HepG2 (cell line): ENCODE measurements at regions not wholly inside any gene's neighbourhood (a gene's known extent, or its start where the extent isn't known, plus 50 kb on each side); places are given as distances from the start of the nearest gene placed in this dataset.

Experiments
- EEA1 ChIP-seq: sonication (generic); formaldehyde crosslinking; IDR thresholded peaks from 2 replicates; pipeline ENCODE4 v1.5.1; 2020; ENCODE audit warnings: mild to moderate bottlenecking, missing genetic modification reagents, borderline replicate concordance
- ELF3 ChIP-seq: IDR thresholded peaks from 2 replicates; pipeline ENCODE4 v1.6.1; 2016; ENCODE audit warnings: missing genetic modification reagents, missing compliant biosample characterization
- GLI4 ChIP-seq: sonication (generic); formaldehyde crosslinking; IDR thresholded peaks from 2 replicates; pipeline ENCODE4 v1.5.1; 2020; ENCODE audit warnings: missing genetic modification reagents, mild to moderate bottlenecking, moderate library complexity, borderline replicate concordance
- KDM1A ChIP-seq: IDR thresholded peaks from 2 replicates; pipeline ENCODE4 v1.6.1; 2016; ENCODE audit warnings: missing compliant biosample characterization
- MATR3 ChIP-seq: sonication (generic); formaldehyde crosslinking; IDR thresholded peaks from 2 replicates; pipeline ENCODE4 v1.4.0; 2020; ENCODE audit warnings: missing genetic modification reagents
- MED13 ChIP-seq: sonication (generic); formaldehyde crosslinking; IDR thresholded peaks from 2 replicates; pipeline ENCODE4 v1.5.0; 2020; ENCODE audit warnings: missing genetic modification reagents
- RNF2 ChIP-seq: fragments of 450-650 bp; conservative IDR thresholded peaks from 2 replicates; pipeline ENCODE4 v1.6.1; 2016; ENCODE audit warnings: low read depth
- WIZ ChIP-seq: sonication (generic); formaldehyde crosslinking; IDR thresholded peaks from 2 replicates; pipeline ENCODE4 v1.5.1; 2020; ENCODE audit warnings: mild to moderate bottlenecking, missing genetic modification reagents
- YEATS4 ChIP-seq: sonication (generic); formaldehyde crosslinking; IDR thresholded peaks from 2 replicates; pipeline ENCODE4 v1.4.0; 2020; ENCODE audit warnings: missing genetic modification reagents, borderline replicate concordance
- ZBTB21 ChIP-seq: sonication (generic); formaldehyde crosslinking; IDR thresholded peaks from 2 replicates; pipeline ENCODE4 v1.4.0; 2020; ENCODE audit warnings: missing genetic modification reagents
- ZC3H4 ChIP-seq: sonication (generic); formaldehyde crosslinking; IDR thresholded peaks from 2 replicates; pipeline ENCODE4 v1.4.0; 2020; ENCODE audit warnings: missing genetic modification reagents, borderline replicate concordance
- ZNF136 ChIP-seq: sonication (generic); formaldehyde crosslinking; IDR thresholded peaks from 2 replicates; pipeline ENCODE4 v1.8.1; 2022; ENCODE audit warnings: low read depth, mild to moderate bottlenecking, moderate library complexity, missing genetic modification reagents
- ZNF138 ChIP-seq: sonication (generic); formaldehyde crosslinking; IDR thresholded peaks from 2 replicates; pipeline ENCODE4 v1.5.0; 2020; ENCODE audit warnings: mild to moderate bottlenecking, low read depth, missing genetic modification reagents
- ZNF343 ChIP-seq: sonication (generic); formaldehyde crosslinking; IDR thresholded peaks from 2 replicates; pipeline ENCODE4 v1.4.0; 2020; ENCODE audit warnings: mild to moderate bottlenecking, missing genetic modification reagents
- ZNF543 ChIP-seq: sonication (generic); formaldehyde crosslinking; IDR thresholded peaks from 2 replicates; pipeline ENCODE4 v1.4.0; 2020; ENCODE audit warnings: mild to moderate bottlenecking, missing genetic modification reagents
- ZNF605 ChIP-seq: sonication (generic); formaldehyde crosslinking; IDR thresholded peaks from 2 replicates; pipeline ENCODE4 v1.8.0; 2022; ENCODE audit warnings: mild to moderate bottlenecking, missing genetic modification reagents
- ZSCAN29 ChIP-seq: sonication (generic); formaldehyde crosslinking; conservative IDR thresholded peaks from 2 replicates; pipeline ENCODE4 v1.4.0; 2020; ENCODE audit warnings: mild to moderate bottlenecking, missing genetic modification reagents
- TF ChIP-seq, protein P1 (sequence below): sonication (generic); formaldehyde crosslinking; IDR thresholded peaks from 2 replicates; pipeline ENCODE4 v1.4.0; 2020; ENCODE audit warnings: missing genetic modification reagents, borderline replicate concordance
- TF ChIP-seq, protein P2 (sequence below): sonication (generic); formaldehyde crosslinking; IDR thresholded peaks from 2 replicates; pipeline ENCODE4 v1.4.0; 2020; ENCODE audit warnings: missing genetic modification reagents, borderline replicate concordance
- TF ChIP-seq, protein P3 (sequence below): sonication (generic); formaldehyde crosslinking; IDR thresholded peaks from 2 replicates; pipeline ENCODE4 v1.8.1; 2023; ENCODE audit warnings: mild to moderate bottlenecking, missing genetic modification reagents, borderline replicate concordance
- TF ChIP-seq, protein P4 (sequence below): sonication (generic); formaldehyde crosslinking; IDR thresholded peaks from 2 replicates; pipeline ENCODE4 v1.5.0; 2020; ENCODE audit warnings: missing genetic modification reagents
- TF ChIP-seq, protein P5 (sequence below), 2 experiments: sonication (generic) in 1 of 2; formaldehyde crosslinking in 1 of 2; IDR thresholded peaks; 2 replicates each; pipeline versions ENCODE4 v1.5.1 to v1.6.1; 2011 to 2020; ENCODE audit warnings: borderline replicate concordance in 1 of 2, low read depth in 1 of 2, low read length in 1 of 2, mild to moderate bottlenecking in 1 of 2, missing genetic modification reagents in 1 of 2, moderate library complexity in 1 of 2

DNA sequence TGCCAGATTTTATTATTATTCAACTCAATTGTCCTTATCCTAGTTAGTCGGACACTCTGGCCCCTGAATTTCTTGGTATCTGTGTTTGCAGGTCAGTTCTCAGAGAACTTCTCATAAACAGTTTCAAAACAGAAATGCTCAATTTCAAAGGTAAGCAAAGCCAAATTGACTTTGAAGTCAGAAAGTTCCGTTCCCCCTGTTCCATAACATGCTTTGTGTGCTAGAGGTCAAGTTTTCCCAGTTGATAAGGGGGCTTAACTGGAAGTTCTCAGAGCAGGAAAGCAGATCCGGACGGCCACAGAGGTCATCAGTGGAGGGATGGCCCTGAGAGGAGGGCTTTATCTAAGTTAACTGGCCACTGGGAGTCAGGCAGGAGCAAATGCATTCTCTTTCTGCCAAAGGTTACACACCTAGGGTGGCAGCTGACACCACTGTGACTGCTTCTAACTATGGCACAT is 417.2 kb downstream of the COG6 start (continued):
- TF ChIP-seq, protein P1, sequence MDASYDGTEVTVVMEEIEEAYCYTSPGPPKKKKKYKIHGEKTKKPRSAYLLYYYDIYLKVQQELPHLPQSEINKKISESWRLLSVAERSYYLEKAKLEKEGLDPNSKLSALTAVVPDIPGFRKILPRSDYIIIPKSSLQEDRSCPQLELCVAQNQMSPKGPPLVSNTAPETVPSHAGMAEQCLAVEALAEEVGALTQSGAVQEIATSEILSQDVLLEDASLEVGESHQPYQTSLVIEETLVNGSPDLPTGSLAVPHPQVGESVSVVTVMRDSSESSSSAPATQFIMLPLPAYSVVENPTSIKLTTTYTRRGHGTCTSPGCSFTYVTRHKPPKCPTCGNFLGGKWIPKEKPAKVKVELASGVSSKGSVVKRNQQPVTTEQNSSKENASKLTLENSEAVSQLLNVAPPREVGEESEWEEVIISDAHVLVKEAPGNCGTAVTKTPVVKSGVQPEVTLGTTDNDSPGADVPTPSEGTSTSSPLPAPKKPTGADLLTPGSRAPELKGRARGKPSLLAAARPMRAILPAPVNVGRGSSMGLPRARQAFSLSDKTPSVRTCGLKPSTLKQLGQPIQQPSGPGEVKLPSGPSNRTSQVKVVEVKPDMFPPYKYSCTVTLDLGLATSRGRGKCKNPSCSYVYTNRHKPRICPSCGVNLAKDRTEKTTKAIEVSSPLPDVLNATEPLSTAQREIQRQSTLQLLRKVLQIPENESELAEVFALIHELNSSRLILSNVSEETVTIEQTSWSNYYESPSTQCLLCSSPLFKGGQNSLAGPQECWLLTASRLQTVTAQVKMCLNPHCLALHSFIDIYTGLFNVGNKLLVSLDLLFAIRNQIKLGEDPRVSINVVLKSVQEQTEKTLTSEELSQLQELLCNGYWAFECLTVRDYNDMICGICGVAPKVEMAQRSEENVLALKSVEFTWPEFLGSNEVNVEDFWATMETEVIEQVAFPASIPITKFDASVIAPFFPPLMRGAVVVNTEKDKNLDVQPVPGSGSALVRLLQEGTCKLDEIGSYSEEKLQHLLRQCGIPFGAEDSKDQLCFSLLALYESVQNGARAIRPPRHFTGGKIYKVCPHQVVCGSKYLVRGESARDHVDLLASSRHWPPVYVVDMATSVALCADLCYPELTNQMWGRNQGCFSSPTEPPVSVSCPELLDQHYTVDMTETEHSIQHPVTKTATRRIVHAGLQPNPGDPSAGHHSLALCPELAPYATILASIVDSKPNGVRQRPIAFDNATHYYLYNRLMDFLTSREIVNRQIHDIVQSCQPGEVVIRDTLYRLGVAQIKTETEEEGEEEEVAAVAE (CRISPR knock-in tag): 0 out of 2 replicates have a peak, but pooled peaks have one; percentile 42
- TF ChIP-seq GLI4 (CRISPR knock-in tag): no peak
- TF ChIP-seq KDM1A (CRISPR knock-in tag): no peak
- TF ChIP-seq, protein P2, sequence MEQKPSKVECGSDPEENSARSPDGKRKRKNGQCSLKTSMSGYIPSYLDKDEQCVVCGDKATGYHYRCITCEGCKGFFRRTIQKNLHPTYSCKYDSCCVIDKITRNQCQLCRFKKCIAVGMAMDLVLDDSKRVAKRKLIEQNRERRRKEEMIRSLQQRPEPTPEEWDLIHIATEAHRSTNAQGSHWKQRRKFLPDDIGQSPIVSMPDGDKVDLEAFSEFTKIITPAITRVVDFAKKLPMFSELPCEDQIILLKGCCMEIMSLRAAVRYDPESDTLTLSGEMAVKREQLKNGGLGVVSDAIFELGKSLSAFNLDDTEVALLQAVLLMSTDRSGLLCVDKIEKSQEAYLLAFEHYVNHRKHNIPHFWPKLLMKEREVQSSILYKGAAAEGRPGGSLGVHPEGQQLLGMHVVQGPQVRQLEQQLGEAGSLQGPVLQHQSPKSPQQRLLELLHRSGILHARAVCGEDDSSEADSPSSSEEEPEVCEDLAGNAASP (CRISPR knock-in tag): peak; percentile 79; the same call in 1 of the 2 replicates
- TF ChIP-seq YEATS4 (CRISPR knock-in tag): peak; percentile 72; the same call in 1 of the 2 replicates
- TF ChIP-seq MATR3 (CRISPR knock-in tag): no peak
- TF ChIP-seq, protein P3, sequence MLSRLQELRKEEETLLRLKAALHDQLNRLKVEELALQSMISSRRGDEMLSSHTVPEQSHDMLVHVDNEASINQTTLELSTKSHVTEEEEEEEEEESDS (CRISPR knock-in tag): no peak
- TF ChIP-seq, protein P4, sequence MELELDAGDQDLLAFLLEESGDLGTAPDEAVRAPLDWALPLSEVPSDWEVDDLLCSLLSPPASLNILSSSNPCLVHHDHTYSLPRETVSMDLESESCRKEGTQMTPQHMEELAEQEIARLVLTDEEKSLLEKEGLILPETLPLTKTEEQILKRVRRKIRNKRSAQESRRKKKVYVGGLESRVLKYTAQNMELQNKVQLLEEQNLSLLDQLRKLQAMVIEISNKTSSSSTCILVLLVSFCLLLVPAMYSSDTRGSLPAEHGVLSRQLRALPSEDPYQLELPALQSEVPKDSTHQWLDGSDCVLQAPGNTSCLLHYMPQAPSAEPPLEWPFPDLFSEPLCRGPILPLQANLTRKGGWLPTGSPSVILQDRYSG (CRISPR knock-in tag): no peak
- no peak for TF ChIP-seq ZNF543 (CRISPR knock-in tag)
- no peak for TF ChIP-seq WIZ
- TF ChIP-seq ZNF138 (CRISPR knock-in tag): no peak
- TF ChIP-seq ELF3 (CRISPR knock-in tag): peak; percentile 71; the same call in 1 of the 2 replicates
- TF ChIP-seq EEA1: no peak
- peak; percentile 73 for TF ChIP-seq ZSCAN29
- TF ChIP-seq ZNF605: peak; percentile 66; the same call in 1 of the 2 replicates
- TF ChIP-seq ZNF343: no peak
- TF ChIP-seq ZBTB21 (CRISPR knock-in tag): no peak
- peak; percentile 81; the same call in 1 of the 2 replicates for TF ChIP-seq MED13 (CRISPR knock-in tag)
- TF ChIP-seq, protein P5, sequence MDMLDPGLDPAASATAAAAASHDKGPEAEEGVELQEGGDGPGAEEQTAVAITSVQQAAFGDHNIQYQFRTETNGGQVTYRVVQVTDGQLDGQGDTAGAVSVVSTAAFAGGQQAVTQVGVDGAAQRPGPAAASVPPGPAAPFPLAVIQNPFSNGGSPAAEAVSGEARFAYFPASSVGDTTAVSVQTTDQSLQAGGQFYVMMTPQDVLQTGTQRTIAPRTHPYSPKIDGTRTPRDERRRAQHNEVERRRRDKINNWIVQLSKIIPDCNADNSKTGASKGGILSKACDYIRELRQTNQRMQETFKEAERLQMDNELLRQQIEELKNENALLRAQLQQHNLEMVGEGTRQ (IDR thresholded peaks at IDR 0.05; ENCODE audit: low read depth, low read length): no peak
- TF ChIP-seq, protein P5 (CRISPR knock-in tag; IDR thresholded peaks at IDR 0.05; ENCODE audit: borderline replicate concordance): no peak
- no peak for TF ChIP-seq RNF2
- no peak for TF ChIP-seq ZNF136 (CRISPR knock-in tag)
- TF ChIP-seq ZC3H4 (CRISPR knock-in tag): no peak
